Suprapubic skin (tissue), 3 donors: ENCODE measurements at regions not wholly inside any gene's neighbourhood (a gene's known extent, or its start where the extent isn't known, plus 50 kb on each side); places are given as distances from the start of the nearest gene placed in this dataset.
"Not testable (repeated sequence)": the region's sequence is repeated elsewhere in the genome, so short reads cannot be mapped to it uniquely, and the experiment has no call there.

Experiments used
- CTCF ChIP-seq, 2 donors: fragments of 200-600 bp in 1 of 2; fragments of 450-650 bp in 1 of 2; sonication (generic) in 1 of 2; IDR thresholded peaks; one replicate each; pipeline ENCODE4 v1.5.1; 2016 to 2019; ENCODE audit warnings: antibody characterized with exemption in 2 of 2, mild to moderate bottlenecking in 1 of 2, moderate library complexity in 1 of 2
- POLR2AphosphoS5 ChIP-seq, 3 donors: sonication (generic); formaldehyde crosslinking; IDR thresholded peaks; one replicate each; pipeline ENCODE4 v1.6.1; 2017; ENCODE audit warnings: antibody characterized with exemption in 3 of 3

GRCh38 chr4:8963533-8963932 is 91.9 kb upstream of the HMX1 start:
- not testable (repeated sequence) for TF ChIP-seq CTCF, POLR2AphosphoS5 (IDR thresholded peaks at IDR 0.05)
